Hematopoietic multipotent progenitor cell treated with erythropoietin and hydrocortisone succinate and interleukin-3 and kit ligand, for 17 days (in vitro differentiated cells): ENCODE measurements at regions not wholly inside any gene's neighbourhood (a gene's known extent, or its start where the extent isn't known, plus 50 kb on each side); places are given as distances from the start of the nearest gene placed in this dataset.
"Not testable (repeated sequence)": the region's sequence is repeated elsewhere in the genome, so short reads cannot be mapped to it uniquely, and the experiment has no call there.

Experiments used
- DNase-seq: peaks from one replicate; pipeline ENCODE4 v3.0.0-alpha.2; 2015; ENCODE audit warnings: low spot score

- no peak for DNase-seq
These were observed 1072.2 kb downstream of the GATA3 start for GRCh38 chr10:9126728-9127127.

- no peak for DNase-seq
These were observed 1082.9 kb downstream of the GATA3 start for GRCh38 chr10:9137368-9137767.

GRCh38 chr10:9138829-9139228 is 1084.3 kb downstream of the GATA3 start:
- DNase-seq, result not testable (repeated sequence)

GRCh38 chr10:9140373-9140772 is 1085.9 kb downstream of the GATA3 start:
- DNase-seq, result no peak

- no peak for DNase-seq
These were observed 1093.0 kb downstream of the GATA3 start for GRCh38 chr10:9147475-9147874.

- no peak for DNase-seq
These were observed 1094.6 kb downstream of the GATA3 start for GRCh38 chr10:9149134-9149533.

GRCh38 chr10:9153057-9153456 is 1098.6 kb downstream of the GATA3 start:
- not testable (repeated sequence) for DNase-seq

- no peak for DNase-seq
These were observed 1103.2 kb downstream of the GATA3 start for GRCh38 chr10:9157656-9158055.

GRCh38 chr10:9158675-9159074 is 1104.2 kb downstream of the GATA3 start:
- DNase-seq, result no peak

GRCh38 chr10:9160275-9160674 is 1105.8 kb downstream of the GATA3 start:
- DNase-seq, result no peak

- DNase-seq, result no peak
These were observed 1109.2 kb downstream of the GATA3 start for GRCh38 chr10:9163699-9164098.

GRCh38 chr10:9166770-9167169 is 1112.3 kb downstream of the GATA3 start:
- no peak for DNase-seq

GRCh38 chr10:9172276-9172675 is 1117.8 kb downstream of the GATA3 start:
- no peak for DNase-seq

- DNase-seq, result no peak
These were observed 1120.7 kb downstream of the GATA3 start for GRCh38 chr10:9175200-9175599.

GRCh38 chr10:9183197-9183880 is 1128.9 kb downstream of the GATA3 start:
- not testable (repeated sequence) for DNase-seq

GRCh38 chr10:9188022-9188810 is 1133.7 kb downstream of the GATA3 start:
- DNase-seq, result no peak

- DNase-seq, result no peak
These were observed 1135.0 kb downstream of the GATA3 start for GRCh38 chr10:9189448-9189847.

- DNase-seq, result no peak
These were observed 1138.6 kb downstream of the GATA3 start for GRCh38 chr10:9193120-9193519.

GRCh38 chr10:9195385-9195784 is 1140.9 kb downstream of the GATA3 start:
- no peak for DNase-seq

GRCh38 chr10:9198611-9199010 is 1144.1 kb downstream of the GATA3 start:
- DNase-seq, result no peak

GRCh38 chr10:9205558-9205957 is 1151.1 kb downstream of the GATA3 start:
- DNase-seq, result no peak

GRCh38 chr10:9209105-9209798 is 1154.8 kb downstream of the GATA3 start:
- peak; percentile 40 for DNase-seq

- no peak for DNase-seq
These were observed 1156.7 kb downstream of the GATA3 start for GRCh38 chr10:9211228-9211627.
